GM12874 (cell line): ENCODE measurements at regions not wholly inside any gene's neighbourhood (a gene's known extent, or its start where the extent isn't known, plus 50 kb on each side); places are given as distances from the start of the nearest gene placed in this dataset.

Source experiments
- CTCF ChIP-seq: IDR thresholded peaks from 2 replicates; pipeline ENCODE4 v1.5.1; 2011; ENCODE audit warnings: low read depth, mild to moderate bottlenecking, control low read depth, low read length, moderate library complexity; ENCODE audit not compliant: insufficient read depth

- TF ChIP-seq CTCF = no peak
These were observed 274.3 kb downstream of the MZT1 start for GRCh38 chr13:72453161-72453560.

- TF ChIP-seq CTCF = no peak
These were observed 279.3 kb downstream of the MZT1 start for GRCh38 chr13:72448082-72448481.

GRCh38 chr13:72444999-72445398 is 282.4 kb downstream of the MZT1 start:
- no peak for TF ChIP-seq CTCF

- TF ChIP-seq CTCF = no peak
These were observed 290.0 kb downstream of the MZT1 start for GRCh38 chr13:72437458-72437857.

- no peak for TF ChIP-seq CTCF
These were observed 292.2 kb downstream of the MZT1 start for GRCh38 chr13:72435251-72435650.

- TF ChIP-seq CTCF = no peak
These were observed 295.3 kb downstream of the MZT1 start for GRCh38 chr13:72431981-72432682.

GRCh38 chr13:72430923-72431322 is 296.5 kb downstream of the MZT1 start:
- TF ChIP-seq CTCF = no peak
